Testis (tissue), 2 donors: ENCODE measurements at regions not wholly inside any gene's neighbourhood (a gene's known extent, or its start where the extent isn't known, plus 50 kb on each side); places are given as distances from the start of the nearest gene placed in this dataset.
A peak's percentile ranks its signal among the peaks of the same experiment; 100 is the strongest.

Source experiments
- POLR2A ChIP-seq: fragments of 450-650 bp; IDR thresholded peaks from one replicate; pipeline ENCODE4 v1.6.1; 2017; ENCODE audit warnings: antibody characterized with exemption, mild to moderate bottlenecking, moderate library complexity
- TF ChIP-seq, protein P1 (sequence below), 3 experiments: fragments of 450-650 bp in 2 of 3; fragments of 200-600 bp in 1 of 3; sonication (generic) in 1 of 3; IDR thresholded peaks; one replicate each; pipeline ENCODE4 v1.5.1; 2016 to 2019; ENCODE audit warnings: antibody characterized with exemption in 3 of 3, mild to moderate bottlenecking in 2 of 3, moderate library complexity in 1 of 3

DNA sequence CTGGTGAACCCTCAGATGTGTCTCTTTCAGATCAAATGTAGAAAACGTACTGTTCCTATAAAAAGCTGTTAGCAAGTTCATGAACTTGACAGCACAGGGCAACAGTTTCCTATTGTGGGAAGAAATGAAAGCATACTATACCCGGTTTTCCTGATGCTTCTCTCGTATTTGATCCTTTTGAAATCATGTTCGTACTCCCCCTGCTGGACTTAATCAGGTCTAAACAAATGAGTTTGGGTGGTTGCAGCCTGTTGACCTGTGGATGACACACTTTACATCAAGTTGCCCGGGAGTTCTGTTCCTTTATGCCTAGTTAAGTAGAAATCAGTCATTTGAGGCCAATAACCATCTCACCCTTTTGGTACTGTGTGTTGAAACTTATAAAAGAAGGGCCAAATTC is 1992.3 kb downstream of the MAT2B start:
- TF ChIP-seq POLR2A, result no peak
- TF ChIP-seq, protein P1, sequence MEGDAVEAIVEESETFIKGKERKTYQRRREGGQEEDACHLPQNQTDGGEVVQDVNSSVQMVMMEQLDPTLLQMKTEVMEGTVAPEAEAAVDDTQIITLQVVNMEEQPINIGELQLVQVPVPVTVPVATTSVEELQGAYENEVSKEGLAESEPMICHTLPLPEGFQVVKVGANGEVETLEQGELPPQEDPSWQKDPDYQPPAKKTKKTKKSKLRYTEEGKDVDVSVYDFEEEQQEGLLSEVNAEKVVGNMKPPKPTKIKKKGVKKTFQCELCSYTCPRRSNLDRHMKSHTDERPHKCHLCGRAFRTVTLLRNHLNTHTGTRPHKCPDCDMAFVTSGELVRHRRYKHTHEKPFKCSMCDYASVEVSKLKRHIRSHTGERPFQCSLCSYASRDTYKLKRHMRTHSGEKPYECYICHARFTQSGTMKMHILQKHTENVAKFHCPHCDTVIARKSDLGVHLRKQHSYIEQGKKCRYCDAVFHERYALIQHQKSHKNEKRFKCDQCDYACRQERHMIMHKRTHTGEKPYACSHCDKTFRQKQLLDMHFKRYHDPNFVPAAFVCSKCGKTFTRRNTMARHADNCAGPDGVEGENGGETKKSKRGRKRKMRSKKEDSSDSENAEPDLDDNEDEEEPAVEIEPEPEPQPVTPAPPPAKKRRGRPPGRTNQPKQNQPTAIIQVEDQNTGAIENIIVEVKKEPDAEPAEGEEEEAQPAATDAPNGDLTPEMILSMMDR (IDR thresholded peaks at IDR 0.05), result peak in 1 of 3 experiments; percentile 26
